ENCODE measurements at regions not wholly inside any gene's neighbourhood (a gene's known extent, or its start where the extent isn't known, plus 50 kb on each side); places are given as distances from the start of the nearest gene placed in this dataset.

- no peak for DNase-seq (ENCODE audit: low spot score)
These were observed 349.0 kb downstream of the TBC1D4 start for GRCh38 chr13:75132701-75133695.

GRCh38 chr13:75129331-75129730 is 352.6 kb downstream of the TBC1D4 start:
- no peak for DNase-seq (ENCODE audit: low spot score)

GRCh38 chr13:75124415-75124814 is 357.6 kb downstream of the TBC1D4 start:
- no peak for DNase-seq (ENCODE audit: low spot score)

GRCh38 chr13:75123428-75123827 is 358.5 kb downstream of the TBC1D4 start:
- no peak for DNase-seq (ENCODE audit: low spot score)

GRCh38 chr13:75120085-75120484 is 361.9 kb downstream of the TBC1D4 start:
- no peak for DNase-seq (ENCODE audit: low spot score)

GRCh38 chr13:75115171-75115570 is 366.8 kb downstream of the TBC1D4 start:
- no peak for DNase-seq (ENCODE audit: low spot score)

GRCh38 chr13:75103976-75104375 is 378.0 kb downstream of the TBC1D4 start:
- DNase-seq (ENCODE audit: low spot score): no peak

- DNase-seq (ENCODE audit: low spot score): no peak
These were observed 379.8 kb downstream of the TBC1D4 start for GRCh38 chr13:75102001-75102716.

- no peak for DNase-seq (ENCODE audit: low spot score)
These were observed 380.6 kb downstream of the TBC1D4 start for GRCh38 chr13:75101348-75101747.

- DNase-seq (ENCODE audit: low spot score): no peak
These were observed 389.8 kb downstream of the TBC1D4 start for GRCh38 chr13:75092143-75092542.

GRCh38 chr13:75091718-75092117 is 390.3 kb downstream of the TBC1D4 start:
- DNase-seq (ENCODE audit: low spot score): no peak

GRCh38 chr13:75090872-75091615 is 390.9 kb downstream of the TBC1D4 start:
- no peak for DNase-seq (ENCODE audit: low spot score)

GRCh38 chr13:75088915-75089314 is 393.1 kb downstream of the TBC1D4 start:
- DNase-seq (ENCODE audit: low spot score): no peak

GRCh38 chr13:75079226-75079625 is 402.7 kb downstream of the TBC1D4 start:
- DNase-seq (ENCODE audit: low spot score): no peak

GRCh38 chr13:75076476-75076875 is 405.5 kb downstream of the TBC1D4 start:
- no peak for DNase-seq (ENCODE audit: low spot score)

- no peak for DNase-seq (ENCODE audit: low spot score)
These were observed 408.2 kb downstream of the TBC1D4 start for GRCh38 chr13:75073786-75074185.

- no peak for DNase-seq (ENCODE audit: low spot score)
These were observed 409.1 kb downstream of the TBC1D4 start for GRCh38 chr13:75072891-75073290.

- DNase-seq (ENCODE audit: low spot score): no peak
These were observed 409.6 kb downstream of the TBC1D4 start for GRCh38 chr13:75072368-75072767.

- no peak for DNase-seq (ENCODE audit: low spot score)
These were observed 410.2 kb downstream of the TBC1D4 start for GRCh38 chr13:75071796-75072195.

GRCh38 chr13:75071395-75071794 is 410.6 kb downstream of the TBC1D4 start:
- DNase-seq (ENCODE audit: low spot score): no peak

- no peak for DNase-seq (ENCODE audit: low spot score)
These were observed 420.1 kb downstream of the TBC1D4 start for GRCh38 chr13:75061909-75062308.

- no peak for DNase-seq (ENCODE audit: low spot score)
These were observed 426.7 kb downstream of the TBC1D4 start for GRCh38 chr13:75055296-75055695.

Data from CD4-positive, alpha-beta T cell treated with Interleukin-15 for 4 hours (primary cell).